ENCODE measurements at regions not wholly inside any gene's neighbourhood (a gene's known extent, or its start where the extent isn't known, plus 50 kb on each side); places are given as distances from the start of the nearest gene placed in this dataset.
"Not testable (repeated sequence)": the region's sequence is repeated elsewhere in the genome, so short reads cannot be mapped to it uniquely, and the experiment has no call there.

- no peaks in the 10 kb centered on the region for H3K9me2 ChIP-seq (ENCODE audit: insufficient read depth, low read length)
- POLR2A ChIA-PET = no interaction called here
- no peak for DNase-seq (ENCODE audit: low spot score)
- no TSS peak for BruUV-seq (replicated peaks)
- H4K20me1 ChIP-seq (ENCODE audit: insufficient read depth, low read length) = no peaks in the 10 kb centered on the region
- H3K9me3 ChIP-seq (ENCODE audit: low read length) = no peaks in the 10 kb centered on the region
- TF ChIP-seq EZH2phosphoT487 (IDR thresholded peaks at IDR 0.05; ENCODE audit: borderline replicate concordance, low read depth, low read length) (no peak), CTCF (conservative IDR thresholded peaks at IDR 0.05; ENCODE audit: low read length) (no peak)
- no peaks in the 10 kb centered on the region for H3K36me3 ChIP-seq (ENCODE audit: insufficient read depth, low read length)
- no peak overlapping the region for H3K4me3 ChIP-seq (ENCODE audit: low read depth, low read length, poor library complexity, severe bottlenecking)
- H3K4me1 ChIP-seq (ENCODE audit: insufficient read depth, low read length, poor library complexity, severe bottlenecking) = no peaks in the 10 kb centered on the region
- H3K79me2 ChIP-seq (ENCODE audit: insufficient read depth, low read depth, low read length) = no peaks in the 10 kb centered on the region
- CTCF ChIA-PET (ENCODE audit: unreplicated experiment) = no interaction called here
- no peak overlapping the region for H2AFZ ChIP-seq (ENCODE audit: low read length)
- intact Hi-C loops (cut with micrococcal nuclease; ENCODE audit: unreplicated experiment) = no loop called here
- H3K4me2 ChIP-seq (ENCODE audit: low read length) = no peak overlapping the region
- H3K27ac ChIP-seq (ENCODE audit: low read depth, low read length, poor library complexity, severe bottlenecking) = no peak overlapping the region
These were observed 509.2 kb upstream of the CHD1 start for GRCh38 chr5:99437986-99438385.

- POLR2A ChIA-PET; H3K9me3 ChIP-seq (ENCODE audit: low read length); H2AFZ ChIP-seq (ENCODE audit: low read length); H3K9me2 ChIP-seq (ENCODE audit: insufficient read depth, low read length); intact Hi-C loops (cut with micrococcal nuclease; ENCODE audit: unreplicated experiment); H3K79me2 ChIP-seq (ENCODE audit: insufficient read depth, low read depth, low read length); H3K27ac ChIP-seq (ENCODE audit: low read depth, low read length, poor library complexity, severe bottlenecking); H4K20me1 ChIP-seq (ENCODE audit: insufficient read depth, low read length); BruUV-seq (replicated peaks); H3K36me3 ChIP-seq (ENCODE audit: insufficient read depth, low read length); H3K4me1 ChIP-seq (ENCODE audit: insufficient read depth, low read length, poor library complexity, severe bottlenecking); CTCF ChIA-PET (ENCODE audit: unreplicated experiment); DNase-seq (ENCODE audit: low spot score); H3K4me3 ChIP-seq (ENCODE audit: low read depth, low read length, poor library complexity, severe bottlenecking); H3K4me2 ChIP-seq (ENCODE audit: low read length): not testable (repeated sequence)
These were observed 494.6 kb upstream of the CHD1 start for GRCh38 chr5:99423396-99423795.

GRCh38 chr5:99418640-99419039, 489.8 kb upstream of the CHD1 start:
- CTCF ChIA-PET (ENCODE audit: unreplicated experiment); H3K36me3 ChIP-seq (ENCODE audit: insufficient read depth, low read length); intact Hi-C loops (cut with micrococcal nuclease; ENCODE audit: unreplicated experiment); H3K9me2 ChIP-seq (ENCODE audit: insufficient read depth, low read length); H3K4me2 ChIP-seq (ENCODE audit: low read length); POLR2A ChIA-PET; BruUV-seq (replicated peaks); H3K27ac ChIP-seq (ENCODE audit: low read depth, low read length, poor library complexity, severe bottlenecking); H3K79me2 ChIP-seq (ENCODE audit: insufficient read depth, low read depth, low read length); DNase-seq (ENCODE audit: low spot score); H3K9me3 ChIP-seq (ENCODE audit: low read length); H2AFZ ChIP-seq (ENCODE audit: low read length); H4K20me1 ChIP-seq (ENCODE audit: insufficient read depth, low read length); H3K4me1 ChIP-seq (ENCODE audit: insufficient read depth, low read length, poor library complexity, severe bottlenecking); H3K4me3 ChIP-seq (ENCODE audit: low read depth, low read length, poor library complexity, severe bottlenecking): not testable (repeated sequence)

- H3K36me3 ChIP-seq (ENCODE audit: insufficient read depth, low read length); H4K20me1 ChIP-seq (ENCODE audit: insufficient read depth, low read length); H3K4me1 ChIP-seq (ENCODE audit: insufficient read depth, low read length, poor library complexity, severe bottlenecking); H3K9me2 ChIP-seq (ENCODE audit: insufficient read depth, low read length); H3K27ac ChIP-seq (ENCODE audit: low read depth, low read length, poor library complexity, severe bottlenecking); H3K79me2 ChIP-seq (ENCODE audit: insufficient read depth, low read depth, low read length); CTCF ChIA-PET (ENCODE audit: unreplicated experiment); DNase-seq (ENCODE audit: low spot score); BruUV-seq (replicated peaks); POLR2A ChIA-PET; H3K4me2 ChIP-seq (ENCODE audit: low read length); intact Hi-C loops (cut with micrococcal nuclease; ENCODE audit: unreplicated experiment); H3K9me3 ChIP-seq (ENCODE audit: low read length); H3K4me3 ChIP-seq (ENCODE audit: low read depth, low read length, poor library complexity, severe bottlenecking); H2AFZ ChIP-seq (ENCODE audit: low read length): not testable (repeated sequence)
These were observed 481.6 kb upstream of the CHD1 start for GRCh38 chr5:99410386-99410785.

GRCh38 chr5:99404764-99405302, 476.0 kb upstream of the CHD1 start:
- H3K4me1 ChIP-seq (ENCODE audit: insufficient read depth, low read length, poor library complexity, severe bottlenecking); DNase-seq (ENCODE audit: low spot score); H3K79me2 ChIP-seq (ENCODE audit: insufficient read depth, low read depth, low read length); H3K27ac ChIP-seq (ENCODE audit: low read depth, low read length, poor library complexity, severe bottlenecking); H4K20me1 ChIP-seq (ENCODE audit: insufficient read depth, low read length); H2AFZ ChIP-seq (ENCODE audit: low read length); intact Hi-C loops (cut with micrococcal nuclease; ENCODE audit: unreplicated experiment); POLR2A ChIA-PET; H3K9me2 ChIP-seq (ENCODE audit: insufficient read depth, low read length); CTCF ChIA-PET (ENCODE audit: unreplicated experiment); H3K4me2 ChIP-seq (ENCODE audit: low read length); H3K4me3 ChIP-seq (ENCODE audit: low read depth, low read length, poor library complexity, severe bottlenecking); H3K36me3 ChIP-seq (ENCODE audit: insufficient read depth, low read length); BruUV-seq (replicated peaks); H3K9me3 ChIP-seq (ENCODE audit: low read length): not testable (repeated sequence)

- H3K36me3 ChIP-seq (ENCODE audit: insufficient read depth, low read length); H2AFZ ChIP-seq (ENCODE audit: low read length); H3K9me3 ChIP-seq (ENCODE audit: low read length); POLR2A ChIA-PET; H3K9me2 ChIP-seq (ENCODE audit: insufficient read depth, low read length); H3K4me1 ChIP-seq (ENCODE audit: insufficient read depth, low read length, poor library complexity, severe bottlenecking); CTCF ChIA-PET (ENCODE audit: unreplicated experiment); intact Hi-C loops (cut with micrococcal nuclease; ENCODE audit: unreplicated experiment); H3K27ac ChIP-seq (ENCODE audit: low read depth, low read length, poor library complexity, severe bottlenecking); DNase-seq (ENCODE audit: low spot score); H4K20me1 ChIP-seq (ENCODE audit: insufficient read depth, low read length); H3K4me3 ChIP-seq (ENCODE audit: low read depth, low read length, poor library complexity, severe bottlenecking); H3K79me2 ChIP-seq (ENCODE audit: insufficient read depth, low read depth, low read length); H3K4me2 ChIP-seq (ENCODE audit: low read length); BruUV-seq (replicated peaks): not testable (repeated sequence)
These were observed 471.8 kb upstream of the CHD1 start for GRCh38 chr5:99400571-99400970.
